Panc1 (cell line): ENCODE measurements at regions not wholly inside any gene's neighbourhood (a gene's known extent, or its start where the extent isn't known, plus 50 kb on each side); places are given as distances from the start of the nearest gene placed in this dataset.
"Not testable (repeated sequence)": the region's sequence is repeated elsewhere in the genome, so short reads cannot be mapped to it uniquely, and the experiment has no call there.

Experiments used
- ATAC-seq: fragments of 200-7000 bp; cut with Tn5 transposase; 2 replicates; pipeline ENCODE4 v1.9.1; 2020; ENCODE audit warnings: mild to moderate bottlenecking, moderate library complexity
- BruUV-seq: library from RNA; stranded (reverse); fragments of 400-500 nt; replicated peaks from 2 replicates; lab custom pipeline; 2021; lab: Mats Ljungman, UMichigan
- CTCF ChIA-PET: fragments of 300-600 bp; sonication (Branson Sonifier 250); formaldehyde crosslinking; loops from one replicate; lab custom pipeline; 2022; ENCODE audit warnings: antibody characterized with exemption; lab: Charles Lee
- POLR2A ChIA-PET: fragments of 300-600 bp; sonication (Branson Sonifier 250); formaldehyde crosslinking; loops from one replicate; lab custom pipeline; 2022; ENCODE audit warnings: antibody characterized with exemption; lab: Charles Lee
- DNase-seq: peaks from one replicate; pipeline ENCODE4 v3.0.0-alpha.2; 2010; ENCODE audit warnings: low read depth, low spot score
- H3K27ac ChIP-seq: 2 replicates; pipeline ENCODE4 v1.5.1; 2011; ENCODE audit warnings: mild to moderate bottlenecking, low read length, inconsistent platforms
- H3K27me3 ChIP-seq: fragments of 200-500 bp; sonication (Bioruptor generic); 2 replicates; pipeline ENCODE4 v1.6.0; 2014; ENCODE audit warnings: low read length, inconsistent platforms; ENCODE audit not compliant: control insufficient read depth, insufficient read depth
- H3K36me3 ChIP-seq: fragments of 200-500 bp; sonication (Bioruptor generic); 2 replicates; pipeline ENCODE4 v1.5.1; 2014; ENCODE audit warnings: inconsistent platforms, mild to moderate bottlenecking, low read length, moderate library complexity; ENCODE audit not compliant: control insufficient read depth, insufficient read depth
- H3K4me1 ChIP-seq: 2 replicates; pipeline ENCODE4 v1.5.1; 2011; ENCODE audit warnings: inconsistent platforms, mild to moderate bottlenecking, low read length, moderate library complexity; ENCODE audit not compliant: control insufficient read depth, insufficient read depth
- H3K4me3 ChIP-seq, 2 experiments: 2 replicates each; pipeline ENCODE4 v1.5.1; 2011 to 2012; ENCODE audit warnings: low read depth in 2 of 2, low read length in 2 of 2, mild to moderate bottlenecking in 2 of 2, inconsistent platforms in 1 of 2, moderate library complexity in 1 of 2
- H3K9me3 ChIP-seq: fragments of 200-500 bp; sonication (Bioruptor generic); 2 replicates; pipeline ENCODE4 v1.5.1; 2014; ENCODE audit warnings: low read depth, mild to moderate bottlenecking, inconsistent platforms, low read length, moderate library complexity; ENCODE audit not compliant: control insufficient read depth, insufficient read depth
- CTCF ChIP-seq: fragments of 450-650 bp; IDR thresholded peaks from 2 replicates; pipeline ENCODE4 v1.5.1; 2017; ENCODE audit warnings: mild to moderate bottlenecking
- POLR2AphosphoS5 ChIP-seq: IDR thresholded peaks from 2 replicates; pipeline ENCODE4 v1.6.1; 2012; ENCODE audit warnings: mild to moderate bottlenecking, low read depth, low read length, moderate library complexity
- REST ChIP-seq, 2 experiments: IDR thresholded peaks; 2 replicates each; pipeline ENCODE4 v1.6.1; 2011 to 2012; ENCODE audit warnings: low read depth in 2 of 2, control low read depth in 1 of 2, low read length in 1 of 2, mild to moderate bottlenecking in 1 of 2, moderate library complexity in 1 of 2; ENCODE audit not compliant: insufficient read depth in 1 of 2
- SIN3A ChIP-seq: IDR thresholded peaks from 2 replicates; pipeline ENCODE4 v1.6.1; 2012; ENCODE audit warnings: low read depth, mild to moderate bottlenecking, low read length, moderate library complexity, borderline replicate concordance; ENCODE audit not compliant: insufficient read depth
- TCF7L2 ChIP-seq: IDR thresholded peaks from 2 replicates; pipeline ENCODE4 v1.6.1; 2011; ENCODE audit warnings: mild to moderate bottlenecking, low read depth, low read length, inconsistent platforms
- in situ Hi-C: cut with HindIII; loops from 2 replicates; pipeline ENCODE4 v1.10.0; 2016; ENCODE audit warnings: low sequenced_read_pairs, low pct_unique_long_range_greater_than_20kb
- intact Hi-C: fragments of 100-400 bp; cut with micrococcal nuclease; formaldehyde crosslinking; loops from one replicate; pipeline ENCODE4 v1.10.0; 2022; ENCODE audit not compliant: unreplicated experiment

GRCh38 chr2:175679231-175679630 lies 322.8 kb downstream of the LNPK start:
- ATAC-seq (no peak), DNase-seq (no peak)
- peaks cover 3% of the 10 kb centered on the region; the same call in 1 of the 2 replicates for H3K27me3 ChIP-seq
- intact Hi-C loops = no loop called here
- ChIA-PET CTCF (interaction anchor here (1.5 kb wide), 1 partner anchor 11 kb away, joined by 3 read pairs; no protein-coding TSS in a partner anchor), POLR2A (no interaction called here)
- H3K27ac ChIP-seq = no peak overlapping the region
- H3K36me3 ChIP-seq = no peaks in the 10 kb centered on the region
- H3K9me3 ChIP-seq = no peaks in the 10 kb centered on the region
- H3K4me3 ChIP-seq = no peak overlapping the region
- in situ Hi-C loops = no loop called here
- no TSS peak for BruUV-seq
- TF ChIP-seq POLR2AphosphoS5 = no peak
- no peak for TF ChIP-seq SIN3A
- no peaks in the 10 kb centered on the region for H3K4me1 ChIP-seq

- BruUV-seq = no TSS peak
- DNase-seq (no peak), ATAC-seq (no peak)
- Histone ChIP-seq H3K4me1 (no peaks in the 10 kb centered on the region), H3K36me3 (no peaks in the 10 kb centered on the region), H3K27me3 (peaks cover 2% of the 10 kb centered on the region; the same call in 1 of the 2 replicates), H3K27ac (no peak overlapping the region), H3K9me3 (no peaks in the 10 kb centered on the region), H3K4me3 (no peak overlapping the region)
- in situ Hi-C loops (no loop called here), intact Hi-C loops (no loop called here)
- POLR2A ChIA-PET = interaction anchor here (0.6 kb wide), 1 partner anchor 165 kb away, joined by 8 read pairs; no protein-coding TSS in a partner anchor
- CTCF ChIA-PET = no interaction called here
- TF ChIP-seq REST (IDR thresholded peaks at IDR 0.05; ENCODE audit: insufficient read depth in 1 of 2, low read depth in 2 of 2, low read length in 1 of 2) (no peak), CTCF (no peak), POLR2AphosphoS5 (no peak)
Measured at GRCh38 chr2:175677880-175678279, 324.2 kb downstream of the LNPK start.

GRCh38 chr2:175676813-175677212 lies 325.3 kb downstream of the LNPK start:
- intact Hi-C loops (no loop called here), in situ Hi-C loops (no loop called here)
- no peak overlapping the region for H3K27ac ChIP-seq
- CTCF ChIA-PET = no interaction called here
- peaks cover 1% of the 10 kb centered on the region; the same call in 1 of the 2 replicates for H3K27me3 ChIP-seq
- ATAC-seq = no peak
- no TSS peak for BruUV-seq
- no peak for DNase-seq
- no peaks in the 10 kb centered on the region for H3K36me3 ChIP-seq
- no peak overlapping the region for H3K4me3 ChIP-seq
- no peaks in the 10 kb centered on the region for H3K9me3 ChIP-seq
- TF ChIP-seq TCF7L2 = no peak
- TF ChIP-seq POLR2AphosphoS5 = no peak
- TF ChIP-seq CTCF = no peak
- TF ChIP-seq REST (IDR thresholded peaks at IDR 0.05; ENCODE audit: insufficient read depth in 1 of 2, low read depth in 2 of 2, low read length in 1 of 2) = no peak
- TF ChIP-seq SIN3A = no peak
- no peaks in the 10 kb centered on the region for H3K4me1 ChIP-seq
- POLR2A ChIA-PET = no interaction called here

GRCh38 chr2:175668804-175669203 lies 333.3 kb downstream of the LNPK start:
- H3K4me3 ChIP-seq, H3K27me3 ChIP-seq, ATAC-seq, intact Hi-C loops, H3K27ac ChIP-seq, H3K36me3 ChIP-seq, BruUV-seq, H3K9me3 ChIP-seq, DNase-seq, CTCF ChIA-PET, in situ Hi-C loops, H3K4me1 ChIP-seq, POLR2A ChIA-PET: not testable (repeated sequence)
